Transverse colon (tissue), 4 donors: ENCODE measurements at regions not wholly inside any gene's neighbourhood (a gene's known extent, or its start where the extent isn't known, plus 50 kb on each side); places are given as distances from the start of the nearest gene placed in this dataset.

Source experiments
- DNase-seq: peaks from one replicate; pipeline ENCODE4 v3.0.0-alpha.2; 2019
- H3K27ac ChIP-seq, 4 donors: fragments of 200-600 bp; sonication (generic); 2 replicates each; pipeline ENCODE4 v1.5.1; 2016 to 2018; ENCODE audit warnings: inconsistent platforms in 4 of 4
- H3K27me3 ChIP-seq: fragments of 200-600 bp; sonication (generic); 2 replicates; pipeline ENCODE4 v1.5.1; 2017; ENCODE audit warnings: inconsistent platforms
- H3K36me3 ChIP-seq, 4 donors: fragments of 200-600 bp; sonication (generic); 2 replicates each; pipeline ENCODE4 v1.5.1; 2017 to 2019; ENCODE audit warnings: inconsistent platforms in 4 of 4
- H3K4me1 ChIP-seq, 4 donors: fragments of 200-600 bp; sonication (generic); 2 replicates each; pipeline ENCODE4 v1.5.1; 2017 to 2020; ENCODE audit warnings: inconsistent platforms in 4 of 4
- H3K4me3 ChIP-seq, 4 donors: fragments of 200-600 bp; sonication (generic); 1 replicate in 1 of 4; 2 replicates in 3 of 4; pipeline versions ENCODE4 v1.5.1 to v1.6.1; 2017 to 2019; ENCODE audit warnings: inconsistent platforms in 4 of 4
- H3K9me3 ChIP-seq, 2 donors: fragments of 200-600 bp; sonication (generic); 2 replicates each; pipeline ENCODE4 v1.5.1; 2017 to 2019; ENCODE audit warnings: inconsistent platforms in 2 of 2
- EP300 ChIP-seq: sonication (generic); formaldehyde crosslinking; IDR thresholded peaks from one replicate; pipeline ENCODE4 v1.6.1; 2017; ENCODE audit warnings: antibody characterized with exemption, low read depth
- POLR2A ChIP-seq: fragments of 450-650 bp; IDR thresholded peaks from one replicate; pipeline ENCODE4 v1.6.1; 2016; ENCODE audit warnings: antibody characterized with exemption, mild to moderate bottlenecking, moderate library complexity
- POLR2AphosphoS5 ChIP-seq, 3 donors: sonication (generic); formaldehyde crosslinking; IDR thresholded peaks; one replicate each; pipeline ENCODE4 v1.6.1; 2016; ENCODE audit warnings: antibody characterized with exemption in 3 of 3
- WGBS, 2 donors: methylation state at CpG; one replicate each; pipeline ENCODE4 v1.1.5; 2018; ENCODE audit warnings: low coverage in 1 of 2; 5-methylcytosine and 5-hydroxymethylcytosine counted together
- in situ Hi-C, 4 donors: fragments of 200-750 bp; cut with MboI; loops; one replicate each; pipeline versions ENCODE4 v1.15.0 to v1.15.1; 2017; ENCODE audit warnings: low sequenced_read_pairs in 3 of 4, low pct_ligation_motif_present in 1 of 4, low pct_unique_long_range_greater_than_20kb in 1 of 4
- intact Hi-C: fragments of 100-400 bp; cut with DNase I; formaldehyde crosslinking; loops from one replicate; pipeline ENCODE4 v1.15.1; 2023; ENCODE audit warnings: low total_unique reads
- TF ChIP-seq, protein P1 (sequence below), 5 experiments: fragments of 200-600 bp in 3 of 5; fragments of 450-650 bp in 2 of 5; sonication (generic) in 3 of 5; IDR thresholded peaks; 1 replicate in 2 of 5; 2 replicates in 3 of 5; pipeline ENCODE4 v1.5.1; 2016 to 2017; ENCODE audit warnings: antibody characterized with exemption in 5 of 5, inconsistent platforms in 3 of 5, mild to moderate bottlenecking in 2 of 5, moderate library complexity in 1 of 5

DNA sequence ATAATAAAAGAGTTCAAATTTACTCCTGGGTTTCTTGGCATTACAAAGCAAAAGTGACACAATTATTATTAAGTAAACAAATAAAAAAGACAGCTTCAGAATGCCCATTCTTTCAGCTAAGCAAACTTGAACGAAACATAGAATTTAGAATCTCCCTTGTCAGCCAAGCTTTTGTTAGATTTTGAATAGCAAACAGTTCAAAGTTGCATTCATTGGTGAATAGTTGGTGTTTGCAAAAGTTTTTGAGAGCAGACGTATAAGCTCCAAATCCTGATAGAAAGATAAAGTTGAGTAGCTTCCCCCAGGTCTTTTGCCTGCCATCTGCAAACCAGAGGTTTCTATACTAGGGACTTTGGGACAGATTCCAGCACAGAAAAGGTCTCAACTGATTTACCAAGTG, 434.3 kb upstream of the TNP1 start:
- no peaks in the 10 kb centered on the region for H3K27me3 ChIP-seq
- no peak for DNase-seq
- H3K9me3 ChIP-seq: peaks cover 0 to 6% of the 10 kb centered on the region in 2 donors
- peak overlapping the region in 1 of 4 donors; percentile 12 for H3K27ac ChIP-seq
- no peaks in the 10 kb centered on the region for H3K36me3 ChIP-seq
- WGBS, 2 donors: 47 to 50% methylated on average over 2 of the region's 2 CpGs
- TF ChIP-seq POLR2AphosphoS5 (IDR thresholded peaks at IDR 0.05): no peak
- TF ChIP-seq, protein P1, sequence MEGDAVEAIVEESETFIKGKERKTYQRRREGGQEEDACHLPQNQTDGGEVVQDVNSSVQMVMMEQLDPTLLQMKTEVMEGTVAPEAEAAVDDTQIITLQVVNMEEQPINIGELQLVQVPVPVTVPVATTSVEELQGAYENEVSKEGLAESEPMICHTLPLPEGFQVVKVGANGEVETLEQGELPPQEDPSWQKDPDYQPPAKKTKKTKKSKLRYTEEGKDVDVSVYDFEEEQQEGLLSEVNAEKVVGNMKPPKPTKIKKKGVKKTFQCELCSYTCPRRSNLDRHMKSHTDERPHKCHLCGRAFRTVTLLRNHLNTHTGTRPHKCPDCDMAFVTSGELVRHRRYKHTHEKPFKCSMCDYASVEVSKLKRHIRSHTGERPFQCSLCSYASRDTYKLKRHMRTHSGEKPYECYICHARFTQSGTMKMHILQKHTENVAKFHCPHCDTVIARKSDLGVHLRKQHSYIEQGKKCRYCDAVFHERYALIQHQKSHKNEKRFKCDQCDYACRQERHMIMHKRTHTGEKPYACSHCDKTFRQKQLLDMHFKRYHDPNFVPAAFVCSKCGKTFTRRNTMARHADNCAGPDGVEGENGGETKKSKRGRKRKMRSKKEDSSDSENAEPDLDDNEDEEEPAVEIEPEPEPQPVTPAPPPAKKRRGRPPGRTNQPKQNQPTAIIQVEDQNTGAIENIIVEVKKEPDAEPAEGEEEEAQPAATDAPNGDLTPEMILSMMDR (IDR thresholded peaks at IDR 0.05): no peak
- TF ChIP-seq POLR2A: no peak
- TF ChIP-seq EP300: no peak
- no peak overlapping the region for H3K4me3 ChIP-seq
- intact Hi-C loops: no loop called here
- peaks cover 0 to 17% (median 0%) of the 10 kb centered on the region in 4 donors for H3K4me1 ChIP-seq
- in situ Hi-C loops: no loop called here

DNA sequence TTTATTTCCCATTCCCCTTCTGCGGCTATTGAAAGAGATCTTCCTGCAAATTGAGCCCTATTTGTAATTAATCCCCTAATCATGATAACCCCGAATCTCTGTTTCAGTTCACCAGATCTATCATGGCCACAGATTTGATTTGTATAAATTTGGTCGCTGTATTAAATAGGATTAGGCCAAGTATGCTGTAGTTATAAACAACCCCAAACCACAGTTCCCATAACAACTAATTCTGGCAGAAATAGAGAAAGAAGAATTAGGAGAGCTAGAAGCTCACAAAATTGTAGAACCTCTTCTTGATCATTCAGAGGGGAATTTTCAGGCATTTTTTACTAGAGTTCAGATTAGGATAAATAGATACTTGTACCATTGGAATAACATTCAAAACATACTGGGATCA, 433.7 kb upstream of the TNP1 start:
- Histone ChIP-seq H3K4me1 (peaks cover 0 to 17% (median 0%) of the 10 kb centered on the region in 4 donors), H3K27me3 (no peaks in the 10 kb centered on the region), H3K27ac (peak overlapping the region in 1 of 4 donors; percentile 12), H3K36me3 (no peaks in the 10 kb centered on the region), H3K4me3 (no peak overlapping the region), H3K9me3 (peaks cover 0 to 6% of the 10 kb centered on the region in 2 donors)
- WGBS, 2 donors: 75 to 79% methylated on average over 3 of the region's 3 CpGs
- TF ChIP-seq POLR2A (no peak), POLR2AphosphoS5 (IDR thresholded peaks at IDR 0.05) (no peak), EP300 (no peak)
- TF ChIP-seq, protein P1 (IDR thresholded peaks at IDR 0.05): no peak
- no peak for DNase-seq
- in situ Hi-C loops: no loop called here
- intact Hi-C loops: no loop called here

DNA sequence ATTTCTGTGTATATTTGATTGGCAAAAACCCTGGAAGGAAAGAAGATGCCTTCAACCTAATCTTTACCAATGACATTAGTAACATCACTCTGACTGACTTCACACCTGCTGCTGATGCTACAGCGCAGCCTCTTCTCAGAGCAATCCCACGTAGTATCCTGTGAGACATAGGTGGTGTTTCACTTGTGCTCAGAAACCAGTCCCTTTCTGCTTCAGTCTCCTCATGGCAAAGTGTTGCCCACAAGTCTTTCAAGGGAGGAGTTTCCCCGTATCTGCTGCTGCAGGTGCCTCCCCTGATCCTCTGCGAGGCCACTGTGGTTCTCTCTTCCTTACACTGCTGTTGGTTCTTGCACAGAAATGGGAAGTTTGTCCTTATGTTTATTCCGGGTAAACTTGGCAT, 433.2 kb upstream of the TNP1 start:
- no peak for TF ChIP-seq POLR2A
- TF ChIP-seq, protein P1 (IDR thresholded peaks at IDR 0.05): no peak
- no peak for TF ChIP-seq EP300
- no peak for TF ChIP-seq POLR2AphosphoS5 (IDR thresholded peaks at IDR 0.05)
- Histone ChIP-seq H3K36me3 (no peaks in the 10 kb centered on the region), H3K9me3 (peaks cover 0 to 6% of the 10 kb centered on the region in 2 donors), H3K4me3 (no peak overlapping the region), H3K4me1 (peaks cover 0 to 17% (median 0%) of the 10 kb centered on the region in 4 donors), H3K27me3 (no peaks in the 10 kb centered on the region), H3K27ac (no peak overlapping the region)
- 69 to 76% methylated on average over 5 of the region's 5 CpGs for WGBS, 2 donors
- intact Hi-C loops: no loop called here
- DNase-seq: no peak
- in situ Hi-C loops: no loop called here

DNA sequence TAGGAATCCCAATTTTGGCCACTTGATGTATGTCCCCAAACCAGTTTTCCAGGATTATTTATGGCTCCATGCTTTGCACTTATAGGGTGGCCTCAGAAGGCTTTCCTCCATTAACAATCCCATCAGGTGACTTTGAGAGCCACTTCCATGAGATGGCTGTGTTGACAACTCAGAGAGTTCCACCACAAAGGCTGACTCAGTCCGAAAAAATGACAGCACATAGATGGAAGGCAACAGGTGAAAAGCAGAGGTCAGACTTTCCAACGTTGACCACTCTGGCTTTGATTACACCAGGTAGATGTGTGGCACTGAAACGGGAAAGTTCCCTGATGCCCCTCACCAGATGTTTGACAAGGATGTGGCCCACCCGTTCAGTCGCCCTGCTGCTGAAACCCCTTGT, 431.4 kb upstream of the TNP1 start:
- TF ChIP-seq EP300: no peak
- Histone ChIP-seq H3K4me3 (no peak overlapping the region), H3K9me3 (no peaks in the 10 kb centered on the region), H3K36me3 (no peaks in the 10 kb centered on the region), H3K27ac (no peak overlapping the region), H3K27me3 (no peaks in the 10 kb centered on the region), H3K4me1 (peaks cover 0 to 17% (median 0%) of the 10 kb centered on the region in 4 donors)
- in situ Hi-C loops (no loop called here), intact Hi-C loops (no loop called here)
- DNase-seq: no peak
- WGBS, 2 donors: 79% methylated on average over 5 of the region's 5 CpGs; no CpG with 5 or more reads in 1 of the 2 donors

DNA sequence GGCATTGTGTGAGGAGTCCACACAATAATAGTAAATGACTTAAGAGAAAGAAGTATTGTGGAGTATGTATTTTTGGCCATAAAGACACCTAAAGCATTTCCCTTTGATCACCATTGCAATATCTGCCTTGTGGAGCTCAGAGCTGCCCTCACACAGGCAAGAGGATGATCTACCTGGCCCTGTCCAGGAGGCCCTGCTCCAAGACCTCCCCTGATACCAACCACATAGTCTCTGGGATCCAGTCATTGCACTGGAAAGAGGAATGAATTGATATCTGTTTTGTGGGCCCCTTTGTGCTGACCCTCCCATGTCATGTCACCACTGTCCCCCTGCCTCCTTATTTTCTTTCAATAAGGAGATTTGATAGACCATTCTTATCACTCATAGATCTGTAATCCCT, 430.6 kb upstream of the TNP1 start:
- peaks cover 0 to 17% (median 0%) of the 10 kb centered on the region in 4 donors for H3K4me1 ChIP-seq
- no peak for DNase-seq
- H3K27me3 ChIP-seq: no peaks in the 10 kb centered on the region
- H3K9me3 ChIP-seq: no peaks in the 10 kb centered on the region
- no peaks in the 10 kb centered on the region for H3K36me3 ChIP-seq
- in situ Hi-C loops: no loop called here
- intact Hi-C loops: no loop called here
- H3K4me3 ChIP-seq: no peak overlapping the region
- TF ChIP-seq POLR2AphosphoS5 (IDR thresholded peaks at IDR 0.05) (no peak), EP300 (no peak), POLR2A (no peak)
- TF ChIP-seq, protein P1 (IDR thresholded peaks at IDR 0.05): no peak
- H3K27ac ChIP-seq: no peak overlapping the region
